Omental fat pad (tissue), 3 donors: ENCODE measurements at regions not wholly inside any gene's neighbourhood (a gene's known extent, or its start where the extent isn't known, plus 50 kb on each side); places are given as distances from the start of the nearest gene placed in this dataset.

Experiments used
- ATAC-seq: fragments of 150-250 bp; one replicate; pipeline ENCODE4 v1.9.1; 2016; ENCODE audit warnings: mild to moderate bottlenecking, moderate library complexity; ENCODE audit not compliant: low FRiP score
- DNase-seq: peaks from one replicate; pipeline ENCODE4 v3.0.0-alpha.2; 2019; ENCODE audit warnings: low spot score
- CTCF ChIP-seq, 3 donors: fragments of 450-650 bp; IDR thresholded peaks; one replicate each; pipeline ENCODE4 v1.5.1; 2016 to 2017; ENCODE audit warnings: antibody characterized with exemption in 3 of 3, mild to moderate bottlenecking in 3 of 3, moderate library complexity in 2 of 3

GRCh38 chr1:89457046-89457445, 67.6 kb upstream of the LRRC8B start:
- DNase-seq, result no peak
- ATAC-seq, result no peak
- no peak for TF ChIP-seq CTCF (IDR thresholded peaks at IDR 0.05)

GRCh38 chr1:89459081-89459480, 65.5 kb upstream of the LRRC8B start:
- DNase-seq (no peak), ATAC-seq (no peak)
- no peak for TF ChIP-seq CTCF (IDR thresholded peaks at IDR 0.05)

GRCh38 chr1:89460325-89460724, 64.3 kb upstream of the LRRC8B start:
- no peak for DNase-seq
- TF ChIP-seq CTCF (IDR thresholded peaks at IDR 0.05), result no peak
- peak; percentile 32 for ATAC-seq

- no peak for TF ChIP-seq CTCF (IDR thresholded peaks at IDR 0.05)
- DNase-seq (no peak), ATAC-seq (no peak)
These were observed 62.4 kb upstream of the LRRC8B start for GRCh38 chr1:89462250-89462649.

GRCh38 chr1:89464008-89464407, 60.6 kb upstream of the LRRC8B start:
- no peak for TF ChIP-seq CTCF (IDR thresholded peaks at IDR 0.05)
- DNase-seq (no peak), ATAC-seq (no peak)

- DNase-seq (no peak), ATAC-seq (no peak)
- no peak for TF ChIP-seq CTCF (IDR thresholded peaks at IDR 0.05)
These were observed 59.4 kb upstream of the LRRC8B start for GRCh38 chr1:89465201-89465600.

- ATAC-seq (no peak), DNase-seq (no peak)
- TF ChIP-seq CTCF (IDR thresholded peaks at IDR 0.05), result no peak
These were observed 58.2 kb upstream of the LRRC8B start for GRCh38 chr1:89466307-89466930.
